Endothelial cell (in vitro differentiated cells): ENCODE measurements at regions not wholly inside any gene's neighbourhood (a gene's known extent, or its start where the extent isn't known, plus 50 kb on each side); places are given as distances from the start of the nearest gene placed in this dataset.

Experiments
- DNase-seq: peaks from one replicate; pipeline ENCODE4 v3.0.0; 2021; ENCODE audit warnings: low spot score
- H3K27ac Mint-ChIP-seq: one replicate; pipeline ENCODE4 v1.8.0; 2021; ENCODE audit warnings: mixed read lengths, inconsistent platforms; ENCODE audit not compliant: unreplicated experiment
- H3K27me3 Mint-ChIP-seq: one replicate; pipeline ENCODE4 v1.8.0; 2021; ENCODE audit warnings: mild to moderate bottlenecking, moderate library complexity, mixed read lengths, inconsistent platforms; ENCODE audit not compliant: unreplicated experiment
- H3K36me3 Mint-ChIP-seq: one replicate; pipeline ENCODE4 v1.8.0; 2021; ENCODE audit warnings: mild to moderate bottlenecking, low read depth, mixed read lengths, inconsistent platforms; ENCODE audit not compliant: unreplicated experiment
- H3K4me1 Mint-ChIP-seq: one replicate; pipeline ENCODE4 v1.8.0; 2021; ENCODE audit warnings: mild to moderate bottlenecking, mixed read lengths, inconsistent platforms; ENCODE audit not compliant: unreplicated experiment
- H3K4me3 Mint-ChIP-seq: one replicate; pipeline ENCODE4 v1.8.0; 2021; ENCODE audit warnings: mild to moderate bottlenecking, mixed read lengths, inconsistent platforms; ENCODE audit not compliant: unreplicated experiment
- H3K9me3 Mint-ChIP-seq: one replicate; pipeline ENCODE4 v1.8.0; 2021; ENCODE audit warnings: mixed read lengths, inconsistent platforms; ENCODE audit not compliant: unreplicated experiment
- TF ChIP-seq, protein P1 (sequence below): fragments of 200-600 bp; sonication (generic); IDR thresholded peaks from one replicate; pipeline ENCODE4 v1.5.0; 2021; ENCODE audit warnings: antibody characterized with exemption; ENCODE audit not compliant: unreplicated experiment

DNA sequence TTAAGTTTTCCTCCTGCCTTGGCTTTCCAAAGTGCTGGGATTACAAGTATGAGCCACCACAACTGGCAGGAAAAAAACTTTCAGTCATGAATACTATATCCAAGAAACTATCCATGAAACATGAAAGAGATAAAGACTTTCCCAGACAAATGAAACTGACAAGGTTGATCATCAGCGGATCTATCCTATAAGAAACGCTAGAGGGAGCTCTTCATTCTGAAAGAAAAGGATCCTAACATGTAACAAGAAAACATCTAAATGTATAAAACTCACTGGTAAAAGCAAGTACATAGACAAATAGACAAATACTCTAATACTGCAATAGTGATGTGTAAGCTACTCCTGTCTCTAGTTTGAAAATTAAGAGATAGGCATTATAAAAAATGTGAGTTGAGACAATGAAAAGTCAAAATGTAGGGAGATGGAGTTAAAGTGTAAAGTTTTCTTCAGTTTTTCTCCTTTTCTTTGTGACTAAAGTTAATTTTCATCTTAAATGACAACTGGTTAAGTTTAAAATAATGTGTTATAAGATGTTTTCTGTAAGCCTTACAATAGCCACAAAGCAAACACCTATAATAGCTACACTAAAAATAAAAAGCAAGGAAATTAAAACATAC lies 79.6 kb upstream of the TEKT1 start:
- no peak for DNase-seq
- Mint-ChIP-seq H3K27ac (no peak overlapping the region), H3K36me3 (peaks cover 18% of the 10 kb centered on the region), H3K27me3 (no peaks in the 10 kb centered on the region), H3K4me1 (peaks cover 22% of the 10 kb centered on the region), H3K4me3 (no peak overlapping the region), H3K9me3 (no peaks in the 10 kb centered on the region)
- TF ChIP-seq, protein P1, sequence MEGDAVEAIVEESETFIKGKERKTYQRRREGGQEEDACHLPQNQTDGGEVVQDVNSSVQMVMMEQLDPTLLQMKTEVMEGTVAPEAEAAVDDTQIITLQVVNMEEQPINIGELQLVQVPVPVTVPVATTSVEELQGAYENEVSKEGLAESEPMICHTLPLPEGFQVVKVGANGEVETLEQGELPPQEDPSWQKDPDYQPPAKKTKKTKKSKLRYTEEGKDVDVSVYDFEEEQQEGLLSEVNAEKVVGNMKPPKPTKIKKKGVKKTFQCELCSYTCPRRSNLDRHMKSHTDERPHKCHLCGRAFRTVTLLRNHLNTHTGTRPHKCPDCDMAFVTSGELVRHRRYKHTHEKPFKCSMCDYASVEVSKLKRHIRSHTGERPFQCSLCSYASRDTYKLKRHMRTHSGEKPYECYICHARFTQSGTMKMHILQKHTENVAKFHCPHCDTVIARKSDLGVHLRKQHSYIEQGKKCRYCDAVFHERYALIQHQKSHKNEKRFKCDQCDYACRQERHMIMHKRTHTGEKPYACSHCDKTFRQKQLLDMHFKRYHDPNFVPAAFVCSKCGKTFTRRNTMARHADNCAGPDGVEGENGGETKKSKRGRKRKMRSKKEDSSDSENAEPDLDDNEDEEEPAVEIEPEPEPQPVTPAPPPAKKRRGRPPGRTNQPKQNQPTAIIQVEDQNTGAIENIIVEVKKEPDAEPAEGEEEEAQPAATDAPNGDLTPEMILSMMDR: peak; percentile 78

DNA sequence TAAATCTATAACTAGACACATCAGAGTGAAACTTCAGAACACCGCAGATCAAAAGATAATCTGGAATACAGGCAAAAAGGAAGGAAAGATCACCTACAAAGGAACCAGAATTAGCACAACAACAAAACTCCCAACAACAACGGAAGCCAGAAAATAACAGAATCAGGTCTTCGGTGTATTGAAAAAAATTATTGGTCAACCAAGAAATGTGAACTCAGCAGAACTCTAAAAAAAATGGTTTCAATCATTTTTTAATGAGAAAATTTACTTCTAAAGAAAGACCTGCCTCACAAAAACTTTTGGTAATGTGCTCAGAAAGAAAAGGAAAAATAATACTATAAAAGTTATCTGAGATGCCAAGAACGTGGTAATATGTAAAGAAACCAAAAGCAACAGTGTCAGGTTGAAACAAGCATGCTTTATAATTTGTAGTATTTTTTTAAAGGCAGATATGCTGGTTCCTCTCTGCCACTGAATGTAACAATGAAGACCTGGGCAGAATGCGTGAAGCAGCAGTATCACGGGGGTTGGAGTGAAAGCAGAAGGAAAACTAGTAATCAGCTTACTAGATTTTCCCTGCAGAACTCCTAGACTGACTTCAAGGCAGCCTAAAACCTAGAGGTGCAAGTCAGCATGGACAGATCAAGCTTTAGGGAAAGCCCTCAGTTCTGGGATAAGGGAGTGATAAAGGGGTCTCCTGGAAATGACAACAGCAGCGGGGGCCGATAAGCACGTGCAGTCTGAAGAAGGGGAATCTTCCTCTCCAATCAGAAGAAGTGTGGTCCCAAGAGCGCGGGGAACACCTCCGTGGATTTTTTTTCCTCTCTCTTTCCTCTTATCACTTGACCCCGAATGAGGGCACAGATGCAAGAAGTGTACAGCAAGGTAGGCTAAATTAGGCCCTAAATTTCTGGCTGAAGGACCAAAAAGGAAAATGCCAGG lies 80.9 kb upstream of the TEKT1 start:
- no peak for DNase-seq
- TF ChIP-seq, protein P1: no peak
- Mint-ChIP-seq H3K4me3 (no peak overlapping the region), H3K36me3 (peaks cover 23% of the 10 kb centered on the region), H3K4me1 (peaks cover 22% of the 10 kb centered on the region), H3K27me3 (no peaks in the 10 kb centered on the region), H3K9me3 (no peaks in the 10 kb centered on the region), H3K27ac (no peak overlapping the region)

DNA sequence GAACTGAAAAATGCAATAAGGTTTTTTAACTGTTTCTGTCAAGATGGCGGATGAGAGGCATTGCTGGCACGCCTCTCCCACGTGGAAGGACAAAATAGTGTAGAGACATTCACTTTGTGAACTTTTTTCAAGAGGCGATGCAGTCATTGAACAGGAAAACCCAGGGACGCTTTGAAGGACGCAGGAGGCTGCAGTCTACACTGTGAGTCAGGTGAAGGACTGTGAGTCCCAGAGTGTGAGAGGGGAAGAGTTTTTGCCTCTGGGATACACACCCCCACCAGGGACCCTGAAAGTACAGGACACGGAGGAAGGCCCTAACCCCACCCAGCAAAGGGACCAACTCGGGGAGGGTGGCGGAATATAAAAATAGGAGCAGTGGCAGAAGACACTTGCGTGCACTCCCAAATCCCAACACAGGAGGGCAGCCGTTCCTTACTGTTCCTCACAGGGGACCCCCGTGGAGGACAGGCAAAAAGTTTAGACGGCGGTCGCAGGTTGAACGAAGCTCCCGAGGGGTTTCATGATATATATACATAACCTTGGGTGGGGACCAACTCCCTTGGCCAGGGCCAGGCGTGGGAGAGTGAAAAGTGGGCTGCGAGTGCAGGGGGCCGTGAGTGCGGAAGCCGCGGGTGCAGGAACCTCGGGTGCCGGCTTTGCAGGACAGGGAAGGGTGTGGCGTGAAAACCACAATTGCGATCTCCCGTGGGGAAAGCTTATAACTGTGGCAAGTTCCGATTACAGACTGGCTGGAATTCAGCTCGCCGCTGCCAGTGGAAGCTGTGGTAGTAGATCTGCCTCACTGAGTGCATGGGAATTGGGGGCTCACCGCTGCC lies 82.0 kb upstream of the ALOX12 start:
- DNase-seq: peak; percentile 73
- no peaks in the 10 kb centered on the region for H3K27me3 Mint-ChIP-seq
- H3K9me3 Mint-ChIP-seq: no peaks in the 10 kb centered on the region
- TF ChIP-seq, protein P1: peak; percentile 75
- peaks cover 23% of the 10 kb centered on the region for H3K36me3 Mint-ChIP-seq
- peaks cover 22% of the 10 kb centered on the region for H3K4me1 Mint-ChIP-seq
- no peak overlapping the region for H3K27ac Mint-ChIP-seq
- peak overlapping the region; percentile 63 for H3K4me3 Mint-ChIP-seq

DNA sequence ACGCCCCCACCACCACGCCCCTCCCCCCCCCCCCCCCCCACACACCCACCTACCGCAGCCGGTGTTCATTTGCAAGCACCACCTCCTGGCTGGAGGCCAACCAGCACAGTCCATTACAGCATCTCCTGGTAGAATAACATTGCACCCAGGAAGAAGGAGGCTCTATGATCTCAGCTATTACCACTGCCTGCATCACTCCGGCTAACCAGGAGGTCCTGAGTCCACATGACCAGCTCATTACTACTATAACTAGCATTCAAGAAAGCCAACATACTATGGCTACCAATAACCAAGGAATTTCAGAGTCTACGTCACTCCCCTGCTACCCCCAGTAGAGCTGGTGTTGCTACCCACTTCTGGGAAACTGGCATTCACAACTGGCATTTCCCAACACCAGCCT lies 81.1 kb upstream of the ALOX12 start:
- DNase-seq: no peak
- TF ChIP-seq, protein P1: no peak
- Mint-ChIP-seq H3K27ac (no peak overlapping the region), H3K27me3 (no peaks in the 10 kb centered on the region), H3K4me1 (peaks cover 22% of the 10 kb centered on the region), H3K9me3 (no peaks in the 10 kb centered on the region), H3K36me3 (peaks cover 23% of the 10 kb centered on the region), H3K4me3 (no peak overlapping the region)
